Mesothelial cell of epicardium (in vitro differentiated cells): ENCODE measurements at regions not wholly inside any gene's neighbourhood (a gene's known extent, or its start where the extent isn't known, plus 50 kb on each side); places are given as distances from the start of the nearest gene placed in this dataset.
A peak's percentile ranks its signal among the peaks of the same experiment; 100 is the strongest.

Experiments used
- DNase-seq, 2 experiments: peaks; one replicate each; pipeline ENCODE4 v3.0.0; 2021; ENCODE audit warnings: low spot score in 2 of 2; ENCODE audit not compliant: unreplicated experiment in 2 of 2
- H3K27ac Mint-ChIP-seq: 2 replicates; pipeline ENCODE4 v1.8.0; 2021; ENCODE audit warnings: mixed read lengths
- H3K27me3 Mint-ChIP-seq: 2 replicates; pipeline ENCODE4 v1.8.0; 2021; ENCODE audit warnings: low read depth, mixed read lengths
- H3K36me3 Mint-ChIP-seq: 2 replicates; pipeline ENCODE4 v1.8.0; 2021; ENCODE audit warnings: mixed read lengths
- H3K4me1 Mint-ChIP-seq: 2 replicates; pipeline ENCODE4 v1.8.0; 2021; ENCODE audit warnings: mixed read lengths
- H3K4me3 Mint-ChIP-seq: 2 replicates; pipeline ENCODE4 v1.8.0; 2021; ENCODE audit warnings: mild to moderate bottlenecking, moderate library complexity, mixed read lengths
- H3K9me3 Mint-ChIP-seq: 2 replicates; pipeline ENCODE4 v1.8.0; 2021; ENCODE audit warnings: mixed read lengths
- TF ChIP-seq, protein P1 (sequence below): fragments of 200-600 bp; sonication (generic); IDR thresholded peaks from one replicate; pipeline ENCODE4 v1.5.0; 2021; ENCODE audit warnings: antibody characterized with exemption; ENCODE audit not compliant: unreplicated experiment

DNA sequence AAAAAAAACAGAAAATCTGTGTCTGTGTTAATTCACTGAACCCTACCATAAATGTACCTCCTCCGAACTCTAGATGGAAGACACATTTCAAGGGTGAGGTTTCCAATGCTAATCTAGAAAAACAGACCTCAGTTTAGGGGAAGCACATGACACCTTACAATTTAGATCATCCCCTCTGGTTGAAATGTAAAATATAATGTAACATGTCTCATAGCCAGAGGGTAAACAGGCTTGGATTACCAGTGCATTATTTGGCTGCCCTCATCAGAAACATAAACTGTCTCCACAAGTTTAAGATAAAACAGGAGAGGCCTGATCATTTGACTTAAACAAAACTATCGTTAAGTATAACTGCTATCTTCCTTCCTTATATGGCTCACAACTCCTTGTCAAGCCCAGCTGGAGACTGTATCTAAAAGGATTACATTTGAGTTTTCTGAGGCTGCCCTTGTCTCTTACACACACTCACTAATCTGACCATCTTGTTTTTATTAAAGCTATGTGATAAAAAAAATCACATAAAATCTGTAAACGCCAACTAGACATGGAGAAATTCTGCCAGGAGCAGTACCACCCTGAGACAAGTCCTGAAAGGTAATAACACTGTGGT lies 105.7 kb downstream of the LURAP1L start:
- no peak for DNase-seq
- peak overlapping the region; percentile 94 for H3K27ac Mint-ChIP-seq
- H3K27me3 Mint-ChIP-seq, result no peaks in the 10 kb centered on the region
- H3K4me3 Mint-ChIP-seq, result no peak overlapping the region
- H3K36me3 Mint-ChIP-seq, result peaks cover 2% of the 10 kb centered on the region
- TF ChIP-seq, protein P1, sequence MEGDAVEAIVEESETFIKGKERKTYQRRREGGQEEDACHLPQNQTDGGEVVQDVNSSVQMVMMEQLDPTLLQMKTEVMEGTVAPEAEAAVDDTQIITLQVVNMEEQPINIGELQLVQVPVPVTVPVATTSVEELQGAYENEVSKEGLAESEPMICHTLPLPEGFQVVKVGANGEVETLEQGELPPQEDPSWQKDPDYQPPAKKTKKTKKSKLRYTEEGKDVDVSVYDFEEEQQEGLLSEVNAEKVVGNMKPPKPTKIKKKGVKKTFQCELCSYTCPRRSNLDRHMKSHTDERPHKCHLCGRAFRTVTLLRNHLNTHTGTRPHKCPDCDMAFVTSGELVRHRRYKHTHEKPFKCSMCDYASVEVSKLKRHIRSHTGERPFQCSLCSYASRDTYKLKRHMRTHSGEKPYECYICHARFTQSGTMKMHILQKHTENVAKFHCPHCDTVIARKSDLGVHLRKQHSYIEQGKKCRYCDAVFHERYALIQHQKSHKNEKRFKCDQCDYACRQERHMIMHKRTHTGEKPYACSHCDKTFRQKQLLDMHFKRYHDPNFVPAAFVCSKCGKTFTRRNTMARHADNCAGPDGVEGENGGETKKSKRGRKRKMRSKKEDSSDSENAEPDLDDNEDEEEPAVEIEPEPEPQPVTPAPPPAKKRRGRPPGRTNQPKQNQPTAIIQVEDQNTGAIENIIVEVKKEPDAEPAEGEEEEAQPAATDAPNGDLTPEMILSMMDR, result no peak
- H3K4me1 Mint-ChIP-seq, result peaks cover 55% of the 10 kb centered on the region
- peaks cover 6% of the 10 kb centered on the region for H3K9me3 Mint-ChIP-seq

DNA sequence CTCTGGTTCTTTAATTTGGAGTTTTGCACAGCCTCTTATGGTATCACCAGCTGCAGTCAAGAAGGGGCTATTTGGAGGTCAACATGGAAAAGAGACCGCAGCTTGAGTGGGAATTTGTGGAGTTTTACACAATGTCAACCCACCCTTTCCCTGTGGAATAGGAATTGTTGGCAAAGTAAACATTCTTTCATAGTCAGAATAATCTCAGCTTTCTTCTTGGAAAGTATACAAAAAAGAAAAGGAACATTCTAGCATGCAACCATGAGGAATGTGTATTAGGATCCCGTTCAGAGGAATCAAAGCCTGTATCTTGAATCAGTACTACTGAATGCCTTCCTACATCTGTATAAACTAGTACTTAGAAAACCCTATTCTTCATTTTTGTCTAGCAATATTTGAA lies 107.6 kb downstream of the LURAP1L start:
- DNase-seq, result no peak
- Mint-ChIP-seq H3K27me3 (no peaks in the 10 kb centered on the region), H3K9me3 (peaks cover 19% of the 10 kb centered on the region), H3K4me1 (peaks cover 56% of the 10 kb centered on the region), H3K27ac (peak overlapping the region; percentile 95), H3K36me3 (peaks cover 2% of the 10 kb centered on the region), H3K4me3 (no peak overlapping the region)
- TF ChIP-seq, protein P1, result no peak

DNA sequence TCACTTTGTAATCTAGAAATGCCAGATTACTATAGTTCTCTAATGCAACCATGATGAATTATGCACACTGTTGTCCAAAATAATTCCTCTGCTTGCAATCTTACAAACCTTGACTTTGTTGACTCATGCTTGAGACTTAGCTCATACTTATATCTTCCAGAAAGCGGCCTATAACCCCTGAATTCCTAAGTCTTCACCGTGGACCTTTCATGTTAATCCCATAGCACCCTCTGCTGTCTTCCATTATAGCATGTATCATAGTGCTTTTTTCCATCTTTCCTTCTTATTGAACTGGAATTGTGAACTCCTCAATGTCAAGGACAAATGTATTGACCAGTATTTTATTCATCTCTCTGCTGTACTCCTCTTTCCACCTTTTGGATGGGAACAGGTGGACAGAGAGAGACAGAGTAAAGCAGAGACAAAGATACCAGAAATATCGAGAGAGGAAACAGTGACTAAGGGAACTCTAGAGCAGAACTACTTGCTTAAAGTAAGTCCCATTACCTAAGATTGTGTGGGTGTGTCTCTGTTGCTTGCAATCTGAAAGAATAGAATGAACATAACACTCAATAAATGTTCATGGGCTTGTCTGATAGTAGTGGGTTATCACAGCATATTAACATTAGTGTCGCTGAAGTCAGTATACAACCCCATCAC lies 110.0 kb downstream of the LURAP1L start:
- peaks cover 2% of the 10 kb centered on the region for H3K36me3 Mint-ChIP-seq
- H3K9me3 Mint-ChIP-seq, result peaks cover 25% of the 10 kb centered on the region
- peaks cover 37% of the 10 kb centered on the region for H3K4me1 Mint-ChIP-seq
- TF ChIP-seq, protein P1, result no peak
- no peak overlapping the region for H3K4me3 Mint-ChIP-seq
- no peak for DNase-seq
- H3K27ac Mint-ChIP-seq, result no peak overlapping the region
- no peaks in the 10 kb centered on the region for H3K27me3 Mint-ChIP-seq

DNA sequence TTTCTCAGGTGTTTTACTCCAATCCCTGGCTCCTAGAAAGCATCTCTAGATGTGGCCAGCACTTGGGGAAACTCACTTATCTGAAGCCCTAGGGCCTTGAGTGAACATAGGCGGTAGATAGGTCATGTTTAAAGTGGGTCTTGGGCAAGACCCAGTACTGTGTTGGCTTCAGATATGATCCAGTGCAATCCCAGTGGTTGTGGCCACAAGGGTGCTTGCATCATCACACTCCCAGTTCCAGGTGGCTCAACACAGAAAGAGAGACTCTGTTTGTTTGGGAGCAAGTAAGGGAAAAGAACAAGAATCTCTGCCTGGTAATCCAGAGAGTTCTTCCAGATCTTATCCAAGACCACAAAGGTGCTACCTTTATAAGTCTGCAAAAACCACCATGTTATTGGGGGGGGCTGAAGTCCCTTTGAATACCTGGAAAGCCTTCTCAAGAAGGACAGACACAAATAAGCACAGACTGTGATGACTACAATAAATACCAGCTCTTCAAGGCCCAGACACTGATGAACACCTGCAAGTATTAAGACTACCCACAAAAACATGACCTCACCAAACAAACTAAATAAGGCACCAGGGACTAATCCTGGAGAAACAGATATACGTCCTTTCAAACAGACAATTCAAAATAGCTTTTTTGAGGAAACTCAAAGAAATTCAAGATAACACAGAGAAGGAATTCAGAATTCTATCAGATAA lies 114.7 kb downstream of the LURAP1L start:
- Mint-ChIP-seq H3K4me1 (peaks cover 8% of the 10 kb centered on the region), H3K27ac (no peak overlapping the region), H3K36me3 (peaks cover 23% of the 10 kb centered on the region), H3K4me3 (no peak overlapping the region), H3K9me3 (peaks cover 65% of the 10 kb centered on the region), H3K27me3 (no peaks in the 10 kb centered on the region)
- TF ChIP-seq, protein P1, result no peak
- no peak for DNase-seq

DNA sequence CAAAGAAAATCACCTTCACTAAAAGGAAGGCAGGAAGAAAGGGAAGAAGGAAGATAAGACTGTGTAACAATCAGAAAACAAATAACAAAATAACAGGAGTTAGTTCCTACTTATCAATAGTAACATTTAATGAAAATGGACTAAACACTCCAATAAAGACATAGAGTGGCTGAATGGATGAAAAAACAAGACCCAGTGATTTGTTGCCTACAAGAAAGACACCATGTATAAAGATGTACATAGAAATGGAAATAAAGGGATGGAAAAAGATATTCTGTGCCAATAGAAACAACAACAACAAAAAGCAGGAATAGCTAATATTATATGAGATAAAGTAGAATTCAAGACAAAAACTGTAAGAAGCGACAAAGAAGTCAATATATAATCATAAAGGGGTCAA lies 116.8 kb downstream of the LURAP1L start:
- Mint-ChIP-seq H3K36me3 (peaks cover 22% of the 10 kb centered on the region), H3K27me3 (no peaks in the 10 kb centered on the region), H3K27ac (no peak overlapping the region), H3K4me3 (no peak overlapping the region), H3K4me1 (no peaks in the 10 kb centered on the region), H3K9me3 (peaks cover 62% of the 10 kb centered on the region)
- TF ChIP-seq, protein P1, result no peak
- no peak for DNase-seq
